ENCODE measurements at regions not wholly inside any gene's neighbourhood (a gene's known extent, or its start where the extent isn't known, plus 50 kb on each side); places are given as distances from the start of the nearest gene placed in this dataset.
A peak's percentile ranks its signal among the peaks of the same experiment; 100 is the strongest.
"Not testable (repeated sequence)": the region's sequence is repeated elsewhere in the genome, so short reads cannot be mapped to it uniquely, and the experiment has no call there.

DNA sequence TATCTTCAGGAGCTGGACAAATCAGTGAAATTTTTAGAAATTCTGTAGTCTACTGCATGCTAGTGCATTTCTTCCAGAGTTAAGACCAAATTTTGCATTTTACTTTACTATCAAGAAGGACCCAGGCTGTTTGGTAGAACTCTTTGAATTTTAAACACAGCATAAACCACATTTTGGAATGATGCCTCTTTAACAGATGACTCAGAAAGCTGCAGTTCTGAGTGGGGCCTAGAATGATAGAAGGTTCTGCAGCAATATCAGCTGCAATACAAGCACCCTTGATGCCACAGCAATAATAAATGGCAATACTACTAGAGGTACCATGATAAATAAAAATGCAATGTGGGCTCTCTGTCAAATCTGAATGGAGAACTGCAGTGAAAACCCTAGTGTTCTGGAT lies 198.7 kb downstream of the TMA16 start:
- DNase-seq (ENCODE audit: unreplicated experiment), result peak; percentile 27
- Mint-ChIP-seq H3K9me3 (ENCODE audit: unreplicated experiment) (peaks cover 7% of the 10 kb centered on the region), H3K4me1 (ENCODE audit: insufficient read depth, unreplicated experiment) (peaks cover 20% of the 10 kb centered on the region), H3K27ac (ENCODE audit: low read depth, unreplicated experiment) (no peak overlapping the region), H3K4me3 (ENCODE audit: unreplicated experiment) (no peak overlapping the region), H3K36me3 (ENCODE audit: insufficient read depth, unreplicated experiment) (no peaks in the 10 kb centered on the region), H3K27me3 (ENCODE audit: insufficient read depth, unreplicated experiment) (no peaks in the 10 kb centered on the region)
- TF ChIP-seq, protein P1, sequence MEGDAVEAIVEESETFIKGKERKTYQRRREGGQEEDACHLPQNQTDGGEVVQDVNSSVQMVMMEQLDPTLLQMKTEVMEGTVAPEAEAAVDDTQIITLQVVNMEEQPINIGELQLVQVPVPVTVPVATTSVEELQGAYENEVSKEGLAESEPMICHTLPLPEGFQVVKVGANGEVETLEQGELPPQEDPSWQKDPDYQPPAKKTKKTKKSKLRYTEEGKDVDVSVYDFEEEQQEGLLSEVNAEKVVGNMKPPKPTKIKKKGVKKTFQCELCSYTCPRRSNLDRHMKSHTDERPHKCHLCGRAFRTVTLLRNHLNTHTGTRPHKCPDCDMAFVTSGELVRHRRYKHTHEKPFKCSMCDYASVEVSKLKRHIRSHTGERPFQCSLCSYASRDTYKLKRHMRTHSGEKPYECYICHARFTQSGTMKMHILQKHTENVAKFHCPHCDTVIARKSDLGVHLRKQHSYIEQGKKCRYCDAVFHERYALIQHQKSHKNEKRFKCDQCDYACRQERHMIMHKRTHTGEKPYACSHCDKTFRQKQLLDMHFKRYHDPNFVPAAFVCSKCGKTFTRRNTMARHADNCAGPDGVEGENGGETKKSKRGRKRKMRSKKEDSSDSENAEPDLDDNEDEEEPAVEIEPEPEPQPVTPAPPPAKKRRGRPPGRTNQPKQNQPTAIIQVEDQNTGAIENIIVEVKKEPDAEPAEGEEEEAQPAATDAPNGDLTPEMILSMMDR (IDR thresholded peaks at IDR 0.05; ENCODE audit: unreplicated experiment), result no peak
- BruUV-seq (replicated peaks), result no TSS peak
- POLR2A ChIA-PET, result interaction anchor here (1.0 kb wide), 1 partner anchor 8 kb away, joined by 3 read pairs; no protein-coding TSS in a partner anchor
- intact Hi-C loops (cut with micrococcal nuclease), result no loop called here
- CTCF ChIA-PET, result interaction anchor here (0.9 to 1.4 kb wide), 2 partner anchors 13 to 15 kb away, joined by 3 to 7 read pairs; no protein-coding TSS in a partner anchor

- ChIA-PET CTCF (interaction anchor here (0.8 to 1.4 kb wide), 3 partner anchors 14 to 1052 kb away, joined by 3 to 7 read pairs (median 6); no protein-coding TSS in a partner anchor), POLR2A (interaction anchor here (1.0 kb wide), 1 partner anchor 9 kb away, joined by 3 read pairs; no protein-coding TSS in a partner anchor)
- H3K9me3 Mint-ChIP-seq (ENCODE audit: unreplicated experiment), result peaks cover 7% of the 10 kb centered on the region
- H3K36me3 Mint-ChIP-seq (ENCODE audit: insufficient read depth, unreplicated experiment), result no peaks in the 10 kb centered on the region
- TF ChIP-seq, protein P1 (IDR thresholded peaks at IDR 0.05; ENCODE audit: unreplicated experiment), result no peak
- intact Hi-C loops (cut with micrococcal nuclease), result no loop called here
- no TSS peak for BruUV-seq (replicated peaks)
- no peak overlapping the region for H3K4me3 Mint-ChIP-seq (ENCODE audit: unreplicated experiment)
- DNase-seq (ENCODE audit: unreplicated experiment), result peak; percentile 32
- H3K27me3 Mint-ChIP-seq (ENCODE audit: insufficient read depth, unreplicated experiment), result no peaks in the 10 kb centered on the region
- peaks cover 20% of the 10 kb centered on the region for H3K4me1 Mint-ChIP-seq (ENCODE audit: insufficient read depth, unreplicated experiment)
- H3K27ac Mint-ChIP-seq (ENCODE audit: low read depth, unreplicated experiment), result no peak overlapping the region
These were observed 199.3 kb downstream of the TMA16 start for GRCh38 chr4:163693776-163694175.

DNA sequence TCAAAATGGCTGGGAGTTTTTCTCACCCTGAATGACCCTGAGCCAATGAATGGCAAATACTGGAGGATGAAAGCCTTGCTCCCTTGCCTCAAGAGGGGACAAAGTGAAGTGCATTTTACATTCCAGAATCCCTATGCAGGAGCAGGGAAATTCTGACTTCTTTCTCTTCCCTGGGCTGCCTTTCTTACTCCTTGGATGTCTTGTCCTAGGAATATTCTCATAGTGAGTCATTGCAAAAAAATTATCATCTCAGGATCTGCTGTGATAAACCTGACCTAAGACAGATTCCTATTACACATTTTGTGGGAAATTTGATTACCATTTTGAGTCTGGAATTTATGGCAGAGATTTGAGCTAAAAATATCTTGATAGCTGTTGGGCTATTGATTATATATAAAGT lies 199.9 kb downstream of the TMA16 start:
- intact Hi-C loops (cut with micrococcal nuclease), result no loop called here
- ChIA-PET CTCF (interaction anchor here (0.7 to 1.4 kb wide), 5 partner anchors 13 to 1052 kb away, joined by 3 to 7 read pairs (median 3); no protein-coding TSS in a partner anchor), POLR2A (interaction anchor here (0.7 kb wide), 1 partner anchor 114 kb away, joined by 4 read pairs; no protein-coding TSS in a partner anchor)
- no peak overlapping the region for H3K4me3 Mint-ChIP-seq (ENCODE audit: unreplicated experiment)
- H3K9me3 Mint-ChIP-seq (ENCODE audit: unreplicated experiment), result peaks cover 7% of the 10 kb centered on the region
- TF ChIP-seq, protein P1 (IDR thresholded peaks at IDR 0.05; ENCODE audit: unreplicated experiment), result no peak
- H3K36me3 Mint-ChIP-seq (ENCODE audit: insufficient read depth, unreplicated experiment), result no peaks in the 10 kb centered on the region
- H3K27ac Mint-ChIP-seq (ENCODE audit: low read depth, unreplicated experiment), result no peak overlapping the region
- H3K4me1 Mint-ChIP-seq (ENCODE audit: insufficient read depth, unreplicated experiment), result peaks cover 20% of the 10 kb centered on the region
- peak; percentile 6 for DNase-seq (ENCODE audit: unreplicated experiment)
- BruUV-seq (replicated peaks), result no TSS peak
- H3K27me3 Mint-ChIP-seq (ENCODE audit: insufficient read depth, unreplicated experiment), result no peaks in the 10 kb centered on the region

- TF ChIP-seq, protein P1 (IDR thresholded peaks at IDR 0.05; ENCODE audit: unreplicated experiment), result no peak
- peaks cover 7% of the 10 kb centered on the region for H3K9me3 Mint-ChIP-seq (ENCODE audit: unreplicated experiment)
- POLR2A ChIA-PET, result interaction anchor here (1.0 kb wide), 1 partner anchor 13 kb away, joined by 4 read pairs; no protein-coding TSS in a partner anchor
- peak; percentile 15 for DNase-seq (ENCODE audit: unreplicated experiment)
- H3K4me1 Mint-ChIP-seq (ENCODE audit: insufficient read depth, unreplicated experiment), result peaks cover 20% of the 10 kb centered on the region
- H3K27ac Mint-ChIP-seq (ENCODE audit: low read depth, unreplicated experiment), result no peak overlapping the region
- BruUV-seq (replicated peaks), result no TSS peak
- H3K4me3 Mint-ChIP-seq (ENCODE audit: unreplicated experiment), result no peak overlapping the region
- H3K36me3 Mint-ChIP-seq (ENCODE audit: insufficient read depth, unreplicated experiment), result no peaks in the 10 kb centered on the region
- CTCF ChIA-PET, result interaction anchor here (0.6 to 1.6 kb wide), 3 partner anchors 48 to 141 kb away, joined by 3 to 6 read pairs (median 4); no protein-coding TSS in a partner anchor
- no peaks in the 10 kb centered on the region for H3K27me3 Mint-ChIP-seq (ENCODE audit: insufficient read depth, unreplicated experiment)
- intact Hi-C loops (cut with micrococcal nuclease), result no loop called here
These were observed 202.6 kb downstream of the TMA16 start for GRCh38 chr4:163697121-163697520.

- POLR2A ChIA-PET; H3K36me3 Mint-ChIP-seq (ENCODE audit: insufficient read depth, unreplicated experiment); H3K9me3 Mint-ChIP-seq (ENCODE audit: unreplicated experiment); BruUV-seq (replicated peaks); H3K27ac Mint-ChIP-seq (ENCODE audit: low read depth, unreplicated experiment); H3K27me3 Mint-ChIP-seq (ENCODE audit: insufficient read depth, unreplicated experiment); H3K4me3 Mint-ChIP-seq (ENCODE audit: unreplicated experiment); H3K4me1 Mint-ChIP-seq (ENCODE audit: insufficient read depth, unreplicated experiment); intact Hi-C loops (cut with micrococcal nuclease); CTCF ChIA-PET; DNase-seq (ENCODE audit: unreplicated experiment): not testable (repeated sequence)
These were observed 205.9 kb downstream of the TMA16 start for GRCh38 chr4:163700383-163700782.

All from MCF 10A (cell line).